ENCODE measurements at regions not wholly inside any gene's neighbourhood (a gene's known extent, or its start where the extent isn't known, plus 50 kb on each side); places are given as distances from the start of the nearest gene placed in this dataset.

GRCh38 chr9:30060976-30061375 is 2323.5 kb upstream of the ACO1 start:
- no peak for TF ChIP-seq CTCF (conservative IDR thresholded peaks at IDR 0.05; ENCODE audit: low read length)
- TF ChIP-seq EZH2phosphoT487 (IDR thresholded peaks at IDR 0.05; ENCODE audit: borderline replicate concordance): no peak

All from Loucy (cell line).